ENCODE measurements at regions not wholly inside any gene's neighbourhood (a gene's known extent, or its start where the extent isn't known, plus 50 kb on each side); places are given as distances from the start of the nearest gene placed in this dataset.

- Histone ChIP-seq H3K27me3 (no peaks in the 10 kb centered on the region), H3K27ac (no peak overlapping the region), H3K4me3 (no peak overlapping the region), H3K4me1 (no peaks in the 10 kb centered on the region), H3K36me3 (ENCODE audit: low read depth, missing control alignments) (no peaks in the 10 kb centered on the region), H3K9me3 (no peaks in the 10 kb centered on the region)
- intact Hi-C loops (cut with DNase I; ENCODE audit: low total_unique reads) = no loop called here
- WGBS, 2 donors = 58 to 63% methylated on average over 9 of the region's 9 CpGs
- no peak for DNase-seq
- no peak for TF ChIP-seq POLR2A (IDR thresholded peaks at IDR 0.05)
- TF ChIP-seq, protein P1, sequence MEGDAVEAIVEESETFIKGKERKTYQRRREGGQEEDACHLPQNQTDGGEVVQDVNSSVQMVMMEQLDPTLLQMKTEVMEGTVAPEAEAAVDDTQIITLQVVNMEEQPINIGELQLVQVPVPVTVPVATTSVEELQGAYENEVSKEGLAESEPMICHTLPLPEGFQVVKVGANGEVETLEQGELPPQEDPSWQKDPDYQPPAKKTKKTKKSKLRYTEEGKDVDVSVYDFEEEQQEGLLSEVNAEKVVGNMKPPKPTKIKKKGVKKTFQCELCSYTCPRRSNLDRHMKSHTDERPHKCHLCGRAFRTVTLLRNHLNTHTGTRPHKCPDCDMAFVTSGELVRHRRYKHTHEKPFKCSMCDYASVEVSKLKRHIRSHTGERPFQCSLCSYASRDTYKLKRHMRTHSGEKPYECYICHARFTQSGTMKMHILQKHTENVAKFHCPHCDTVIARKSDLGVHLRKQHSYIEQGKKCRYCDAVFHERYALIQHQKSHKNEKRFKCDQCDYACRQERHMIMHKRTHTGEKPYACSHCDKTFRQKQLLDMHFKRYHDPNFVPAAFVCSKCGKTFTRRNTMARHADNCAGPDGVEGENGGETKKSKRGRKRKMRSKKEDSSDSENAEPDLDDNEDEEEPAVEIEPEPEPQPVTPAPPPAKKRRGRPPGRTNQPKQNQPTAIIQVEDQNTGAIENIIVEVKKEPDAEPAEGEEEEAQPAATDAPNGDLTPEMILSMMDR (IDR thresholded peaks at IDR 0.05) = no peak
Measured at GRCh38 chr4:42816189-42816879, 76.2 kb upstream of the GRXCR1 start.

DNA sequence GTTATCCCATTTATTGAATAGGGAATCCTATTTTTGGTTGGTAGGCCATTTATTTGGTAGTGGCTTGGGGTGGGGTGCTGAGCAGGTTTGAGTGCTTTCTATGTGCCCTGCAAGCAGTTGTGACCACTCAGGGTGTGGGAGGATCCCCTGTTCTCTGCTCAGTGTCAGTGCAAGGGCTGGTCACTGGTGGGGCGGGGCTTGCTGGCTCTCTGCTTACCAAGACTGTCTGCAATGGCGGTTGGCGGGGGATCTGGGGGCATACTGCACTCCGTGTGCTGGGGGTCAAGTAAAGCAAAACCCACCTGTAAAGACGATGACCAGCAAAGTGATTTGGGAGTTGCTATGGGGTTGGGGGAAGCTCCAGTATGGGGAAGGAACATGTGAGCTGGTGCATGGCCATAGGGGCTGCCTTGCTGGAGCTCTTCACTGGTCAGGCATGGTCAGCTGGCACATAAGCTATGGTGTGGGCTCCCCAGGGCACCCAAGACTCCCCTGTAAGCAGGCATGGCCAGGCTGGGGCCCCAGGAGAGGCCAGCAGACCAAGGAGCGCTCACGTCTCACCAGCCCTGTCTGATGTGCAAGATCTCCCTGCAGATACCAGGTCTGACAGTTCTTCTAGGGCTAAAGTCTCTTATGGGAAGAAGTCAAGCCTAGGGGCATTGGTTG, 83.0 kb upstream of the GRXCR1 start:
- Histone ChIP-seq H3K36me3 (ENCODE audit: low read depth, missing control alignments) (no peaks in the 10 kb centered on the region), H3K27me3 (no peaks in the 10 kb centered on the region), H3K27ac (no peak overlapping the region), H3K4me3 (no peak overlapping the region), H3K4me1 (no peaks in the 10 kb centered on the region), H3K9me3 (no peaks in the 10 kb centered on the region)
- TF ChIP-seq POLR2A (IDR thresholded peaks at IDR 0.05) = no peak
- TF ChIP-seq, protein P1 (IDR thresholded peaks at IDR 0.05) = no peak
- no peak for DNase-seq
- intact Hi-C loops (cut with DNase I; ENCODE audit: low total_unique reads) = no loop called here
- WGBS, 2 donors = 91 to 92% methylated on average over 7 of the region's 7 CpGs

DNA sequence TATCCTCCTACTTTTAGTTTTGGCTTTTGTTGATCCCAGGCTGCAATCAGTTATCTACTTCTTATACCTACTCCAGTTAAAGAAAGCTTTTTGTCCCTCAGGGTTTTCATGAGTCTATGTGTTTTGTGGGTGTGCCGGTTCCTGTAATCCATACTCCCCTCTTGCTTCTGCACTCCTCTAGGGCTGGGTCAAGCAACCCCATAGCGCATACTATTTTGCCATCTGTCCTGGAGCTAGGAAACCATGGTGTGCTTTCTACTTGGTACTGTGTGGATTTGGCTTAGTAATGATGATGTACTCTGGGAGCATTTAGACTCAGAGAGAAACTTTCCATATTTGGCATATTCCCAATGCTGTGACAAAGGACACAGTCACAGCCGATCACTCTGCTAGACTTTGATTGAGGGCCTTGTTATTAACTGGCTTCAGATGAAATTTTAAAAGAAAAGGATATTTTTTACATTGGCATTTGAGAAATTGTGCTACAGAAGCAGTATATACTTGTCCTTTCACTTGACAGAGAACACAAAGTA, 86.1 kb upstream of the GRXCR1 start:
- H3K27ac ChIP-seq = no peak overlapping the region
- H3K4me1 ChIP-seq = no peaks in the 10 kb centered on the region
- no peaks in the 10 kb centered on the region for H3K36me3 ChIP-seq (ENCODE audit: low read depth, missing control alignments)
- TF ChIP-seq, protein P1 (IDR thresholded peaks at IDR 0.05) = no peak
- TF ChIP-seq POLR2A (IDR thresholded peaks at IDR 0.05) = no peak
- no peaks in the 10 kb centered on the region for H3K9me3 ChIP-seq
- 65 to 74% methylated on average over 3 of the region's 3 CpGs for WGBS, 2 donors
- no peak overlapping the region for H3K4me3 ChIP-seq
- H3K27me3 ChIP-seq = no peaks in the 10 kb centered on the region
- intact Hi-C loops (cut with DNase I; ENCODE audit: low total_unique reads) = no loop called here
- no peak for DNase-seq

GRCh38 chr4:42789041-42789567, 103.4 kb upstream of the GRXCR1 start:
- no peak for DNase-seq
- Histone ChIP-seq H3K9me3 (no peaks in the 10 kb centered on the region), H3K4me3 (no peak overlapping the region), H3K27ac (no peak overlapping the region), H3K27me3 (no peaks in the 10 kb centered on the region), H3K4me1 (no peaks in the 10 kb centered on the region), H3K36me3 (ENCODE audit: low read depth, missing control alignments) (no peaks in the 10 kb centered on the region)
- intact Hi-C loops (cut with DNase I; ENCODE audit: low total_unique reads) = no loop called here
- WGBS, 2 donors = 79 to 88% methylated on average over 1 of the region's 1 CpG
- TF ChIP-seq POLR2A (IDR thresholded peaks at IDR 0.05) = no peak
- TF ChIP-seq, protein P1 (IDR thresholded peaks at IDR 0.05) = no peak
